Lower leg skin (tissue), 3 donors: ENCODE measurements at regions not wholly inside any gene's neighbourhood (a gene's known extent, or its start where the extent isn't known, plus 50 kb on each side); places are given as distances from the start of the nearest gene placed in this dataset.

ENCODE experiments used
- POLR2A ChIP-seq, 2 donors: fragments of 450-650 bp; IDR thresholded peaks; one replicate each; pipeline ENCODE4 v1.6.1; 2016 to 2017; ENCODE audit warnings: antibody characterized with exemption in 2 of 2, mild to moderate bottlenecking in 1 of 2, moderate library complexity in 1 of 2
- TF ChIP-seq, protein P1 (sequence below), 3 donors: fragments of 450-650 bp; IDR thresholded peaks; one replicate each; pipeline ENCODE4 v1.5.1; 2016; ENCODE audit warnings: antibody characterized with exemption in 3 of 3, mild to moderate bottlenecking in 3 of 3, moderate library complexity in 2 of 3

- TF ChIP-seq, protein P1, sequence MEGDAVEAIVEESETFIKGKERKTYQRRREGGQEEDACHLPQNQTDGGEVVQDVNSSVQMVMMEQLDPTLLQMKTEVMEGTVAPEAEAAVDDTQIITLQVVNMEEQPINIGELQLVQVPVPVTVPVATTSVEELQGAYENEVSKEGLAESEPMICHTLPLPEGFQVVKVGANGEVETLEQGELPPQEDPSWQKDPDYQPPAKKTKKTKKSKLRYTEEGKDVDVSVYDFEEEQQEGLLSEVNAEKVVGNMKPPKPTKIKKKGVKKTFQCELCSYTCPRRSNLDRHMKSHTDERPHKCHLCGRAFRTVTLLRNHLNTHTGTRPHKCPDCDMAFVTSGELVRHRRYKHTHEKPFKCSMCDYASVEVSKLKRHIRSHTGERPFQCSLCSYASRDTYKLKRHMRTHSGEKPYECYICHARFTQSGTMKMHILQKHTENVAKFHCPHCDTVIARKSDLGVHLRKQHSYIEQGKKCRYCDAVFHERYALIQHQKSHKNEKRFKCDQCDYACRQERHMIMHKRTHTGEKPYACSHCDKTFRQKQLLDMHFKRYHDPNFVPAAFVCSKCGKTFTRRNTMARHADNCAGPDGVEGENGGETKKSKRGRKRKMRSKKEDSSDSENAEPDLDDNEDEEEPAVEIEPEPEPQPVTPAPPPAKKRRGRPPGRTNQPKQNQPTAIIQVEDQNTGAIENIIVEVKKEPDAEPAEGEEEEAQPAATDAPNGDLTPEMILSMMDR (IDR thresholded peaks at IDR 0.05): no peak
- TF ChIP-seq POLR2A (IDR thresholded peaks at IDR 0.05): no peak
These were observed 257.4 kb upstream of the NOVA1 start for GRCh38 chr14:26855077-26855753.
